Loucy (cell line): ENCODE measurements at regions not wholly inside any gene's neighbourhood (a gene's known extent, or its start where the extent isn't known, plus 50 kb on each side); places are given as distances from the start of the nearest gene placed in this dataset.

ENCODE experiments used
- EZH2phosphoT487 ChIP-seq: fragments of 200-600 bp; IDR thresholded peaks from 2 replicates; pipeline ENCODE4 v1.6.1; 2018; ENCODE audit warnings: antibody characterized with exemption, mild to moderate bottlenecking, moderate library complexity, borderline replicate concordance
- TF ChIP-seq, protein P1 (sequence below): fragments of 200-600 bp; sonication (generic); conservative IDR thresholded peaks from 2 replicates; pipeline ENCODE4 v1.5.1; 2014; ENCODE audit warnings: mild to moderate bottlenecking, antibody characterized with exemption, low read length

DNA sequence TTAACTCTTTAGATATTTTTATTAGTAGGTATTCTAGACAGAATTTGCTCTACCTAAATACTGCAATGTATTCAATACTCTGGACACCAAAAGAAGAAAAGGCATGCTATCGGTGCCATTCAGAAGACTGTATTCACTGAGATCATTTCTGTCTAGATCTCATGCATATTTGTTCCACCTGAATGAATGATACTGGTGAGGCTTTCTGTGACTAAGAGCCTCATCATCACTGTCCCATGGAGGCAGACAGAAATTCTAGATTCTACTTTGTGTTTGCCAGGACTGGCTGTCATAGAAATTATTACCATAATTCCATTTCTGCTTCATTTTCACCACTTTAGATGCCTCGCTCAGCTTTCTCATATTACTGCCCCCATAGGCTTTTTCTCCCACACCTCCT, 340.7 kb downstream of the MBD2 start:
- TF ChIP-seq, protein P1, sequence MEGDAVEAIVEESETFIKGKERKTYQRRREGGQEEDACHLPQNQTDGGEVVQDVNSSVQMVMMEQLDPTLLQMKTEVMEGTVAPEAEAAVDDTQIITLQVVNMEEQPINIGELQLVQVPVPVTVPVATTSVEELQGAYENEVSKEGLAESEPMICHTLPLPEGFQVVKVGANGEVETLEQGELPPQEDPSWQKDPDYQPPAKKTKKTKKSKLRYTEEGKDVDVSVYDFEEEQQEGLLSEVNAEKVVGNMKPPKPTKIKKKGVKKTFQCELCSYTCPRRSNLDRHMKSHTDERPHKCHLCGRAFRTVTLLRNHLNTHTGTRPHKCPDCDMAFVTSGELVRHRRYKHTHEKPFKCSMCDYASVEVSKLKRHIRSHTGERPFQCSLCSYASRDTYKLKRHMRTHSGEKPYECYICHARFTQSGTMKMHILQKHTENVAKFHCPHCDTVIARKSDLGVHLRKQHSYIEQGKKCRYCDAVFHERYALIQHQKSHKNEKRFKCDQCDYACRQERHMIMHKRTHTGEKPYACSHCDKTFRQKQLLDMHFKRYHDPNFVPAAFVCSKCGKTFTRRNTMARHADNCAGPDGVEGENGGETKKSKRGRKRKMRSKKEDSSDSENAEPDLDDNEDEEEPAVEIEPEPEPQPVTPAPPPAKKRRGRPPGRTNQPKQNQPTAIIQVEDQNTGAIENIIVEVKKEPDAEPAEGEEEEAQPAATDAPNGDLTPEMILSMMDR, result no peak
- TF ChIP-seq EZH2phosphoT487, result no peak
